SK-N-SH treated with all-trans-retinoic acid at 6 μM for 48 hours (cell line): ENCODE measurements at regions not wholly inside any gene's neighbourhood (a gene's known extent, or its start where the extent isn't known, plus 50 kb on each side); places are given as distances from the start of the nearest gene placed in this dataset.

Experiments
- ATAC-seq: fragments of 200-7000 bp; cut with Tn5 transposase; 3 replicates; pipeline ENCODE4 v1.9.1; 2020; ENCODE audit warnings: mild to moderate bottlenecking, moderate library complexity
- ARNTL ChIP-seq: fragments of 450-650 bp; formaldehyde crosslinking; IDR thresholded peaks from 2 replicates; pipeline ENCODE4 v1.5.0; 2020; ENCODE audit warnings: low read depth, mild to moderate bottlenecking, moderate library complexity, borderline replicate concordance
- BACH2 ChIP-seq: fragments of 250-450 bp; sonication (Bioruptor Pico); IDR thresholded peaks from 2 replicates; pipeline ENCODE4 v1.9.0; 2021; ENCODE audit warnings: mild to moderate bottlenecking, borderline replicate concordance
- ESRRG ChIP-seq: fragments of 250-450 bp; sonication (Bioruptor Pico); IDR thresholded peaks from 2 replicates; pipeline ENCODE4 v1.6.1; 2021; ENCODE audit warnings: mild to moderate bottlenecking
- GLIS3 ChIP-seq: fragments of 250-450 bp; sonication (Bioruptor Pico); IDR thresholded peaks from 2 replicates; pipeline ENCODE4 v1.5.0; 2020; ENCODE audit warnings: mild to moderate bottlenecking, moderate library complexity
- ISL1 ChIP-seq: fragments of 250-450 bp; sonication (Bioruptor Pico); IDR thresholded peaks from 2 replicates; pipeline ENCODE4 v2.1.2; 2022; ENCODE audit warnings: mild to moderate bottlenecking, moderate library complexity
- PPARA ChIP-seq: fragments of 250-450 bp; sonication (Bioruptor Pico); IDR thresholded peaks from 2 replicates; pipeline ENCODE4 v1.5.0; 2020; ENCODE audit warnings: mild to moderate bottlenecking, borderline replicate concordance
- SNAI2 ChIP-seq: fragments of 250-450 bp; sonication (Bioruptor Pico); IDR thresholded peaks from 2 replicates; pipeline ENCODE4 v1.5.0; 2020; ENCODE audit warnings: mild to moderate bottlenecking, moderate library complexity
- TCF4 ChIP-seq: fragments of 250-450 bp; sonication (Bioruptor Pico); IDR thresholded peaks from 2 replicates; pipeline ENCODE4 v1.8.0; 2021; ENCODE audit warnings: mild to moderate bottlenecking, moderate library complexity, borderline replicate concordance
- TOX ChIP-seq: fragments of 250-450 bp; sonication (Bioruptor Pico); IDR thresholded peaks from 2 replicates; pipeline ENCODE4 v1.8.0; 2021; ENCODE audit warnings: mild to moderate bottlenecking, moderate library complexity, borderline replicate concordance
- ZC3H10 ChIP-seq: fragments of 250-450 bp; sonication (Bioruptor Pico); IDR thresholded peaks from 2 replicates; pipeline ENCODE4 v1.5.1; 2021; ENCODE audit warnings: mild to moderate bottlenecking, moderate library complexity
- ZFP3 ChIP-seq: fragments of 250-450 bp; sonication (Bioruptor Pico); IDR thresholded peaks from 2 replicates; pipeline ENCODE4 v1.5.0; 2020; ENCODE audit warnings: mild to moderate bottlenecking, moderate library complexity
- TF ChIP-seq, protein P1 (sequence below): fragments of 250-450 bp; sonication (Bioruptor Pico); IDR thresholded peaks from 2 replicates; pipeline ENCODE4 v1.5.1; 2020; ENCODE audit warnings: low read depth, mild to moderate bottlenecking, moderate library complexity
- TF ChIP-seq, protein P2 (sequence below): fragments of 250-450 bp; sonication (Bioruptor Pico); IDR thresholded peaks from 2 replicates; pipeline ENCODE4 v1.8.0; 2020; ENCODE audit warnings: mild to moderate bottlenecking, moderate library complexity, borderline replicate concordance
- TF ChIP-seq, protein P3 (sequence below): fragments of 250-450 bp; sonication (Bioruptor Pico); IDR thresholded peaks from 2 replicates; pipeline ENCODE4 v1.5.0; 2020; ENCODE audit warnings: mild to moderate bottlenecking, moderate library complexity
- TF ChIP-seq, protein P4 (sequence below): fragments of 250-450 bp; sonication (Bioruptor Pico); IDR thresholded peaks from 2 replicates; pipeline ENCODE4 v1.8.0; 2021; ENCODE audit warnings: low read depth, mild to moderate bottlenecking, moderate library complexity, borderline replicate concordance

DNA sequence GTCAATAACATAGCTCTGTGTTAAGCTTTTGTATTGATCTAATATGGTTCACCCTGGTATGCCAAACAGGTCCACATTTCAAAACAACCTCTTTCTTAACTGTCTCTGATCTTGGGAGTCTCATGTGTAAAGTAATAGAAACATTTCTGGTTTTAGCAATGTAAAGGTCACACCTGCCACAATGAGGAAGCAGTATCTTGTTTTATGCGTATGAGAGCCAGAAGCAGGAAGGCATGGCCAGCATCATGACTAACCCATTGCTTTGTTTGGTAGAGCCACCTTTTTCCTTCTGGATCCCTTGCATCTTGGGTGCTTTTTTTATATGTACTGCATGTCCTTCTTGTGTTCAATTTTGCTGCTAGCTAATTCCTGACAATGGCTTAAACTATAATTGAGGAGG, 411.3 kb upstream of the SEMA3C start:
- TF ChIP-seq ISL1 (CRISPR knock-in tag) (no peak), ARNTL (CRISPR knock-in tag) (no peak), ZFP3 (CRISPR knock-in tag) (no peak), ESRRG (CRISPR knock-in tag) (no peak), SNAI2 (CRISPR knock-in tag) (no peak), BACH2 (CRISPR knock-in tag) (no peak)
- TF ChIP-seq, protein P1, sequence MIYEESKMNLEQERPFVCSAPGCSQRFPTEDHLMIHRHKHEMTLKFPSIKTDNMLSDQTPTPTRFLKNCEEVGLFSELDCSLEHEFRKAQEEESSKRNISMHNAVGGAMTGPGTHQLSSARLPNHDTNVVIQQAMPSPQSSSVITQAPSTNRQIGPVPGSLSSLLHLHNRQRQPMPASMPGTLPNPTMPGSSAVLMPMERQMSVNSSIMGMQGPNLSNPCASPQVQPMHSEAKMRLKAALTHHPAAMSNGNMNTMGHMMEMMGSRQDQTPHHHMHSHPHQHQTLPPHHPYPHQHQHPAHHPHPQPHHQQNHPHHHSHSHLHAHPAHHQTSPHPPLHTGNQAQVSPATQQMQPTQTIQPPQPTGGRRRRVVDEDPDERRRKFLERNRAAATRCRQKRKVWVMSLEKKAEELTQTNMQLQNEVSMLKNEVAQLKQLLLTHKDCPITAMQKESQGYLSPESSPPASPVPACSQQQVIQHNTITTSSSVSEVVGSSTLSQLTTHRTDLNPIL (CRISPR knock-in tag) = no peak
- TF ChIP-seq, protein P2, sequence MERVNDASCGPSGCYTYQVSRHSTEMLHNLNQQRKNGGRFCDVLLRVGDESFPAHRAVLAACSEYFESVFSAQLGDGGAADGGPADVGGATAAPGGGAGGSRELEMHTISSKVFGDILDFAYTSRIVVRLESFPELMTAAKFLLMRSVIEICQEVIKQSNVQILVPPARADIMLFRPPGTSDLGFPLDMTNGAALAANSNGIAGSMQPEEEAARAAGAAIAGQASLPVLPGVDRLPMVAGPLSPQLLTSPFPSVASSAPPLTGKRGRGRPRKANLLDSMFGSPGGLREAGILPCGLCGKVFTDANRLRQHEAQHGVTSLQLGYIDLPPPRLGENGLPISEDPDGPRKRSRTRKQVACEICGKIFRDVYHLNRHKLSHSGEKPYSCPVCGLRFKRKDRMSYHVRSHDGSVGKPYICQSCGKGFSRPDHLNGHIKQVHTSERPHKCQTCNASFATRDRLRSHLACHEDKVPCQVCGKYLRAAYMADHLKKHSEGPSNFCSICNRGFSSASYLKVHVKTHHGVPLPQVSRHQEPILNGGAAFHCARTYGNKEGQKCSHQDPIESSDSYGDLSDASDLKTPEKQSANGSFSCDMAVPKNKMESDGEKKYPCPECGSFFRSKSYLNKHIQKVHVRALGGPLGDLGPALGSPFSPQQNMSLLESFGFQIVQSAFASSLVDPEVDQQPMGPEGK (CRISPR knock-in tag) = no peak
- TF ChIP-seq, protein P3, sequence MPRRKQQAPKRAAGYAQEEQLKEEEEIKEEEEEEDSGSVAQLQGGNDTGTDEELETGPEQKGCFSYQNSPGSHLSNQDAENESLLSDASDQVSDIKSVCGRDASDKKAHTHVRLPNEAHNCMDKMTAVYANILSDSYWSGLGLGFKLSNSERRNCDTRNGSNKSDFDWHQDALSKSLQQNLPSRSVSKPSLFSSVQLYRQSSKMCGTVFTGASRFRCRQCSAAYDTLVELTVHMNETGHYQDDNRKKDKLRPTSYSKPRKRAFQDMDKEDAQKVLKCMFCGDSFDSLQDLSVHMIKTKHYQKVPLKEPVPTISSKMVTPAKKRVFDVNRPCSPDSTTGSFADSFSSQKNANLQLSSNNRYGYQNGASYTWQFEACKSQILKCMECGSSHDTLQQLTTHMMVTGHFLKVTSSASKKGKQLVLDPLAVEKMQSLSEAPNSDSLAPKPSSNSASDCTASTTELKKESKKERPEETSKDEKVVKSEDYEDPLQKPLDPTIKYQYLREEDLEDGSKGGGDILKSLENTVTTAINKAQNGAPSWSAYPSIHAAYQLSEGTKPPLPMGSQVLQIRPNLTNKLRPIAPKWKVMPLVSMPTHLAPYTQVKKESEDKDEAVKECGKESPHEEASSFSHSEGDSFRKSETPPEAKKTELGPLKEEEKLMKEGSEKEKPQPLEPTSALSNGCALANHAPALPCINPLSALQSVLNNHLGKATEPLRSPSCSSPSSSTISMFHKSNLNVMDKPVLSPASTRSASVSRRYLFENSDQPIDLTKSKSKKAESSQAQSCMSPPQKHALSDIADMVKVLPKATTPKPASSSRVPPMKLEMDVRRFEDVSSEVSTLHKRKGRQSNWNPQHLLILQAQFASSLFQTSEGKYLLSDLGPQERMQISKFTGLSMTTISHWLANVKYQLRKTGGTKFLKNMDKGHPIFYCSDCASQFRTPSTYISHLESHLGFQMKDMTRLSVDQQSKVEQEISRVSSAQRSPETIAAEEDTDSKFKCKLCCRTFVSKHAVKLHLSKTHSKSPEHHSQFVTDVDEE (CRISPR knock-in tag) = no peak
- TF ChIP-seq, protein P4, sequence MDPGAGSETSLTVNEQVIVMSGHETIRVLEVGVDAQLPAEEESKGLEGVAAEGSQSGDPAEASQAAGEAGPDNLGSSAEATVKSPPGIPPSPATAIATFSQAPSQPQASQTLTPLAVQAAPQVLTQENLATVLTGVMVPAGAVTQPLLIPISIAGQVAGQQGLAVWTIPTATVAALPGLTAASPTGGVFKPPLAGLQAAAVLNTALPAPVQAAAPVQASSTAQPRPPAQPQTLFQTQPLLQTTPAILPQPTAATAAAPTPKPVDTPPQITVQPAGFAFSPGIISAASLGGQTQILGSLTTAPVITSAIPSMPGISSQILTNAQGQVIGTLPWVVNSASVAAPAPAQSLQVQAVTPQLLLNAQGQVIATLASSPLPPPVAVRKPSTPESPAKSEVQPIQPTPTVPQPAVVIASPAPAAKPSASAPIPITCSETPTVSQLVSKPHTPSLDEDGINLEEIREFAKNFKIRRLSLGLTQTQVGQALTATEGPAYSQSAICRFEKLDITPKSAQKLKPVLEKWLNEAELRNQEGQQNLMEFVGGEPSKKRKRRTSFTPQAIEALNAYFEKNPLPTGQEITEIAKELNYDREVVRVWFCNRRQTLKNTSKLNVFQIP = no peak
- no peak for ATAC-seq

DNA sequence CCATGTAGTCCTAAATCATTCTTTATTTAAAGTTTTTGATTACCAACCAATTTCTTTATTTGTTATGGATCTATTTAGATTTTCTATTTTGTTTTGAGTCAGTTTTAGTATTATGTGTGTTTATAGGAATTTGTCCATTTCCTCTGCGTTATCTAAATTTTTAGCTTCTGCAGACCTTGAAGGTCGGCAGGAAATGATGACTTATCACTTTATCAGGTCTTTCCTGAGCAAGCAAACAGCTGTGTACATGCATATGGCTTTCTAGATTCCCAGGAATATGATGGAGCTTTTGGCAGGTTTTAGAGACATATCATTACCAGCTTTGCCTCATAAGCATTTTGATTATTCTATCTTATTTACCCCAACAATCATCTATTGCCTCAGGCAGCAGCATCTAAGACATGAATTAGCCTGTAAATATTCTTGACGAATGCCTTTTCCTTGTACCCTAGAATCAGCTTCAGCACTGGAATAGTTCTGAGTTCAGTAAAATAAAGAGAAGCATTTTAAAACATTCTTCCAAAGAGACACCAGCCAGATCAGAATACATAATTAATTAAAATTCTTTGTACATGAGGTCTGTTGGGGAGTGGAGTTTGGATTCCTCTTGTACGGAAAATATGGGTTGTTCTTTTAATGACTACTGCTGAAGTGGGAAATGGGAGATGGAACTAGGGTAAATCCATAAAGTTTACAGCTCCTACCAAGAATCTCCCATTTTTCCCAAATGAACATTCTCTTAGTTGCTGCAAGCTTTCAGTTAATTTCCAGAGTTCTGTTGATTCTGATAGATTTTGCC, 408.8 kb upstream of the SEMA3C start:
- peak; percentile 45; the same call in 1 of the 3 replicates for ATAC-seq
- TF ChIP-seq, protein P1 (CRISPR knock-in tag) = peak; percentile 36; the same call in 1 of the 2 replicates
- TF ChIP-seq, protein P3 (CRISPR knock-in tag) = no peak
- TF ChIP-seq ARNTL (CRISPR knock-in tag) = no peak
- TF ChIP-seq, protein P2 (CRISPR knock-in tag) = no peak
- TF ChIP-seq TOX (CRISPR knock-in tag) = no peak
- no peak for TF ChIP-seq PPARA (CRISPR knock-in tag)
- peak; percentile 52 for TF ChIP-seq ISL1 (CRISPR knock-in tag)
- no peak for TF ChIP-seq ZC3H10 (CRISPR knock-in tag)
- no peak for TF ChIP-seq TCF4 (CRISPR knock-in tag)
- TF ChIP-seq SNAI2 (CRISPR knock-in tag) = no peak
- TF ChIP-seq GLIS3 = no peak
- no peak for TF ChIP-seq BACH2 (CRISPR knock-in tag)
